Upper lobe of left lung (tissue), 6 donors: ENCODE measurements at regions not wholly inside any gene's neighbourhood (a gene's known extent, or its start where the extent isn't known, plus 50 kb on each side); places are given as distances from the start of the nearest gene placed in this dataset.

ENCODE experiments used
- ATAC-seq, 2 donors: fragments of 200-7000 bp; cut with Tn5 transposase; one replicate each; pipeline ENCODE4 v1.9.1; 2022; ENCODE audit warnings: mild to moderate bottlenecking in 2 of 2, moderate library complexity in 2 of 2; ENCODE audit not compliant: low FRiP score in 2 of 2
- DNase-seq, 2 donors: peaks; one replicate each; pipeline ENCODE4 v3.0.0-alpha.2; 2019 to 2020
- H3K27ac ChIP-seq, 4 donors: fragments of 200-600 bp; sonication (generic); one replicate each; pipeline ENCODE4 v1.5.1; 2016 to 2019
- H3K27me3 ChIP-seq, 4 donors: fragments of 200-600 bp; sonication (generic); one replicate each; pipeline ENCODE4 v1.5.1; 2017 to 2019
- H3K36me3 ChIP-seq, 4 donors: fragments of 200-600 bp; sonication (generic); one replicate each; pipeline ENCODE4 v1.5.1; 2016 to 2019
- H3K4me1 ChIP-seq, 4 donors: fragments of 200-600 bp; sonication (generic); one replicate each; pipeline ENCODE4 v1.5.1; 2018 to 2019
- H3K4me3 ChIP-seq, 4 donors: fragments of 200-600 bp; sonication (generic); one replicate each; pipeline ENCODE4 v1.5.1; 2017 to 2019; ENCODE audit warnings: mild to moderate bottlenecking in 2 of 4, moderate library complexity in 1 of 4
- H3K9me3 ChIP-seq, 4 donors: fragments of 200-600 bp; sonication (generic); one replicate each; pipeline ENCODE4 v1.5.1; 2018 to 2019
- EP300 ChIP-seq, 4 donors: sonication (generic); formaldehyde crosslinking; IDR thresholded peaks; one replicate each; pipeline ENCODE4 v1.5.1; 2017; ENCODE audit warnings: antibody characterized with exemption in 4 of 4, control low read depth in 2 of 4
- POLR2A ChIP-seq, 4 donors: fragments of 450-650 bp; IDR thresholded peaks; one replicate each; pipeline ENCODE4 v1.5.1; 2016 to 2017; ENCODE audit warnings: antibody characterized with exemption in 4 of 4, mild to moderate bottlenecking in 2 of 4
- POLR2AphosphoS5 ChIP-seq, 2 donors: sonication (generic); formaldehyde crosslinking; IDR thresholded peaks; one replicate each; pipeline ENCODE4 v1.5.1; 2017; ENCODE audit warnings: antibody characterized with exemption in 2 of 2
- WGBS, 2 donors: methylation state at CpG; one replicate each; pipeline ENCODE4 v1.1.5; 2017 to 2018; 5-methylcytosine and 5-hydroxymethylcytosine counted together
- TF ChIP-seq, protein P1 (sequence below), 6 experiments: fragments of 450-650 bp in 4 of 6; fragments of 200-600 bp in 2 of 6; sonication (generic) in 2 of 6; IDR thresholded peaks; one replicate each; pipeline ENCODE4 v1.5.1; 2016 to 2019; ENCODE audit warnings: antibody characterized with exemption in 6 of 6
- donor health status: DM: no; HTN: no; CAD: no; lungs with moderate emphysema.
- donor health status: DM: no; HTN: yes; CAD: no; lungs with severe emphysema.

DNA sequence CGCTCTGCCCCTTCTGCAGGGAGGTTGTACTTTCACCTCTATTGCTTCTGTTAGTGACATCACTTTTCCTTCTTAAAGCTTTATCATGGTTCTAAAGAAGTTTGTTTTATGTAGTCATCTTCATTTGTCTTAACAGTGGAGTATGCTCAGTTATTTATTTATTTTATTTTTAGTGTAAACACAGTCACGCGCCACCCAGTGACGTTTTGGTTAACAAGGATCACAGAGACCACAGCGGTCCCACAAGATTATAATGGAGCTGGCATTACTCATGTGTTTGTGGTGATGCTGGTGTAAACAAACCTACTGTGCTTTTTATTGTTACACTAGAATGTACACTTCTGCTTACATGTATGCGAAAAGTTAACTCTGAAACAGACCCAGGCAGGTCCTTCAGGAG is 89.9 kb downstream of the SOX11 start:
- TF ChIP-seq POLR2A (IDR thresholded peaks at IDR 0.05) (no peak), EP300 (IDR thresholded peaks at IDR 0.05) (no peak), POLR2AphosphoS5 (IDR thresholded peaks at IDR 0.05) (no peak)
- TF ChIP-seq, protein P1, sequence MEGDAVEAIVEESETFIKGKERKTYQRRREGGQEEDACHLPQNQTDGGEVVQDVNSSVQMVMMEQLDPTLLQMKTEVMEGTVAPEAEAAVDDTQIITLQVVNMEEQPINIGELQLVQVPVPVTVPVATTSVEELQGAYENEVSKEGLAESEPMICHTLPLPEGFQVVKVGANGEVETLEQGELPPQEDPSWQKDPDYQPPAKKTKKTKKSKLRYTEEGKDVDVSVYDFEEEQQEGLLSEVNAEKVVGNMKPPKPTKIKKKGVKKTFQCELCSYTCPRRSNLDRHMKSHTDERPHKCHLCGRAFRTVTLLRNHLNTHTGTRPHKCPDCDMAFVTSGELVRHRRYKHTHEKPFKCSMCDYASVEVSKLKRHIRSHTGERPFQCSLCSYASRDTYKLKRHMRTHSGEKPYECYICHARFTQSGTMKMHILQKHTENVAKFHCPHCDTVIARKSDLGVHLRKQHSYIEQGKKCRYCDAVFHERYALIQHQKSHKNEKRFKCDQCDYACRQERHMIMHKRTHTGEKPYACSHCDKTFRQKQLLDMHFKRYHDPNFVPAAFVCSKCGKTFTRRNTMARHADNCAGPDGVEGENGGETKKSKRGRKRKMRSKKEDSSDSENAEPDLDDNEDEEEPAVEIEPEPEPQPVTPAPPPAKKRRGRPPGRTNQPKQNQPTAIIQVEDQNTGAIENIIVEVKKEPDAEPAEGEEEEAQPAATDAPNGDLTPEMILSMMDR (IDR thresholded peaks at IDR 0.05) = no peak
- DNase-seq (no peak), ATAC-seq (no peak)
- H3K27me3 ChIP-seq = no peaks in the 10 kb centered on the region
- no peaks in the 10 kb centered on the region for H3K4me1 ChIP-seq
- no peak overlapping the region for H3K4me3 ChIP-seq
- peaks cover 0 to 2% (median 0%) of the 10 kb centered on the region in 4 donors for H3K9me3 ChIP-seq
- H3K36me3 ChIP-seq = no peaks in the 10 kb centered on the region
- H3K27ac ChIP-seq = no peak overlapping the region
- 77 to 79% methylated on average over 6 of the region's 6 CpGs for WGBS, 2 donors

DNA sequence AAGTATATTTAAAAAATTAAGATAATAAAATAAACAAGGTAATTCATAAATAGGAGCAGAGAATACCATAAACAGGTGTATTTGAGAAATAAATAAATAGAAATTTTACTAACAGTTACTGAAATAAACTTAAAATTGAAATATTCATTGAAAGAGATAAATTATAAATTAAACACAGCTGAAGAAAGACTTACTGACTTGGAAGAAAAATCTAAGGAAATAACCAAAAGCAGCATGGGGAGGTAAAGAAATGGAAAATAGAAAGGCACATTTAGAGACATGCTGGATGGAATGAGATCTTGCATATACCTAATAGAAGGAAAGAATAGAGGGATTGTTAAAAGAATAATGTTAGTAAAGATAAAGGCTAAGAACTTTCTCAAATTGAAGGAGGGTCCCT is 96.3 kb downstream of the SOX11 start:
- TF ChIP-seq, protein P1 (IDR thresholded peaks at IDR 0.05) = no peak
- no peak for TF ChIP-seq POLR2AphosphoS5 (IDR thresholded peaks at IDR 0.05)
- no peak for TF ChIP-seq EP300 (IDR thresholded peaks at IDR 0.05)
- no peak for TF ChIP-seq POLR2A (IDR thresholded peaks at IDR 0.05)
- Histone ChIP-seq H3K4me1 (no peaks in the 10 kb centered on the region), H3K27me3 (no peaks in the 10 kb centered on the region), H3K27ac (no peak overlapping the region), H3K36me3 (no peaks in the 10 kb centered on the region), H3K4me3 (no peak overlapping the region), H3K9me3 (peaks cover 0 to 20% (median 5%) of the 10 kb centered on the region in 4 donors)
- DNase-seq (no peak), ATAC-seq (no peak)

DNA sequence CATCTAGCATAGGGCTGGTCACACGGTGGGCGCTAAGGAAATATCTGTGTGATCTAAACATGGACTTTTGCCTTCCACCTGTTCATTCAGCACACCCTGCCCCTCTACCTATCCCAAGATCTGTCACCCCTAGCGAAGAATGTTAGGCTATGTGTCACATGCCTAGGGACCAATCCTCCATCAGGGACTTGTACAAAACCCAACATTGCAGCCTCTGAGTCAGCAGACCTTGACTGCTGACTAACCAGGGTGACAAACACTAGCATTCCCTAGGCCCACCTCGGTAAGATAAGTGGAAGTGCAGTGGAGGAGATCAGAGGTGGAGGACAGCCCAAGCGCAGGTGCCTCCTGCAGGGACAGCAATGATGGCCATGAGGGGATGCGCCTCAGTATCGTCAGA is 99.2 kb downstream of the SOX11 start:
- no peak overlapping the region for H3K27ac ChIP-seq
- H3K36me3 ChIP-seq = no peaks in the 10 kb centered on the region
- ATAC-seq (no peak), DNase-seq (no peak)
- H3K4me3 ChIP-seq = no peak overlapping the region
- no peaks in the 10 kb centered on the region for H3K27me3 ChIP-seq
- peaks cover 0 to 20% (median 5%) of the 10 kb centered on the region in 4 donors for H3K9me3 ChIP-seq
- H3K4me1 ChIP-seq = no peaks in the 10 kb centered on the region
- TF ChIP-seq EP300 (IDR thresholded peaks at IDR 0.05) (no peak), POLR2AphosphoS5 (IDR thresholded peaks at IDR 0.05) (no peak)
- TF ChIP-seq, protein P1 (IDR thresholded peaks at IDR 0.05) = no peak
- WGBS, 2 donors = 85 to 87% methylated on average over 7 of the region's 7 CpGs

DNA sequence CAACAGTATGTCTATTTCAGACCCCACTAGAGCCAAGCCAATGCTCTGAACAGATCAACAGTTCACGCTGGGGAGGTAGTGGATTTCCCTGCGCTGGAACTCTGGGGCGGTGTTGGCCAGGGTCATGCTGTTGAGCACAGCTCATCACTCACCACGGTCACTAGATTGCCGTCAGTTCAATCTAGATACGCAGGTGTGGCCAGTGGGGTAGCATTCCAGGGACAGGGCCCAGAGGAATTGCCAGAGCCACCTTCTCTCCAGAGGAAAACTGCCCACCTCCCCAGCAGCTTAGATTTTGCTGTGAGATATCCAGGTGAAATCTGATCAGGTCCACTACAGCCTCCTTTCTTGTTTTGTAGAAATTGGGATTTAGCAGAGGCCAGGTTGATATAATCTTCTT is 101.8 kb downstream of the SOX11 start:
- 82 to 83% methylated on average over 6 of the region's 6 CpGs for WGBS, 2 donors
- Histone ChIP-seq H3K36me3 (no peaks in the 10 kb centered on the region), H3K9me3 (peaks cover 0 to 5% (median 0%) of the 10 kb centered on the region in 4 donors), H3K4me1 (no peaks in the 10 kb centered on the region), H3K4me3 (no peak overlapping the region), H3K27me3 (no peaks in the 10 kb centered on the region), H3K27ac (no peak overlapping the region)
- ATAC-seq (no peak), DNase-seq (no peak)
- TF ChIP-seq POLR2A (IDR thresholded peaks at IDR 0.05) = no peak
- TF ChIP-seq POLR2AphosphoS5 (IDR thresholded peaks at IDR 0.05) = no peak
- no peak for TF ChIP-seq EP300 (IDR thresholded peaks at IDR 0.05)

DNA sequence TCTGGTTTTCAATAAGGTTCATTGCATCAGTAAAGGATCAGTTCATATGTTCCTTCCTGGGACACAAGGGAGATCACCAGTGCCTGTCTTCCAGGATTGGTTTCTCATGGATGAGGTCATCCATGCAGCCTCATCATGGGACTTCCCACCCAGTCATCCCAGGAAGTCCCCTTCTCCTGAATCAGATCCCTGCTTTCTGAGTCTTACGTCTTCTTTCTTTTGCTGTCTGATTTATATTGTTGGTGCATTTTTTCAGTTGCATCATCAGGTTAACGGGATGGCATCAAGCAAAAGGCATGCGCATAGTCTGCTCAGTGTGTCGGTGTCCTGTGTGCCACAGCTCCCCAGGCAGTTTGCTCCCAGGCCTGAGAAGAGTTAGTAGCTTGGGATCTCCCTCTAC is 105.9 kb downstream of the SOX11 start:
- Histone ChIP-seq H3K36me3 (no peaks in the 10 kb centered on the region), H3K4me3 (no peak overlapping the region), H3K9me3 (no peaks in the 10 kb centered on the region), H3K27me3 (no peaks in the 10 kb centered on the region), H3K4me1 (no peaks in the 10 kb centered on the region), H3K27ac (no peak overlapping the region)
- no peak for TF ChIP-seq POLR2AphosphoS5 (IDR thresholded peaks at IDR 0.05)
- TF ChIP-seq POLR2A (IDR thresholded peaks at IDR 0.05) = no peak
- TF ChIP-seq EP300 (IDR thresholded peaks at IDR 0.05) = no peak
- TF ChIP-seq, protein P1 (IDR thresholded peaks at IDR 0.05) = no peak
- DNase-seq (no peak), ATAC-seq (no peak)
- WGBS, 2 donors = 77 to 88% methylated on average over 4 of the region's 4 CpGs
